DMS 273 (cell line): ENCODE measurements at regions not wholly inside any gene's neighbourhood (a gene's known extent, or its start where the extent isn't known, plus 50 kb on each side); places are given as distances from the start of the nearest gene placed in this dataset.
"Not testable (repeated sequence)": the region's sequence is repeated elsewhere in the genome, so short reads cannot be mapped to it uniquely, and the experiment has no call there.

Source experiments
- DNase-seq: peaks from one replicate; lab custom pipeline; 2025; ENCODE audit not compliant: unreplicated experiment; lab: John Stamatoyannopoulos, UW

- DNase-seq = no peak
Observed at GRCh38 chr7:93048136-93048930, 69.4 kb downstream of the SAMD9 start.

- no peak for DNase-seq
Observed at GRCh38 chr7:93047514-93048099, 70.2 kb downstream of the SAMD9 start.

- DNase-seq = no peak
Observed at GRCh38 chr7:93046641-93047040, 71.1 kb downstream of the SAMD9 start.

GRCh38 chr7:93044147-93044810 lies 73.5 kb downstream of the SAMD9 start:
- no peak for DNase-seq

- DNase-seq = peak; percentile 72
Observed at GRCh38 chr7:93043385-93043985, 74.3 kb downstream of the SAMD9 start.

GRCh38 chr7:93040355-93040754 lies 77.4 kb downstream of the SAMD9 start:
- DNase-seq = no peak

- no peak for DNase-seq
Observed at GRCh38 chr7:93039786-93040185, 78.0 kb downstream of the SAMD9 start.

GRCh38 chr7:93039282-93039681 lies 78.5 kb downstream of the SAMD9 start:
- no peak for DNase-seq

GRCh38 chr7:93036807-93037206 lies 81.0 kb downstream of the SAMD9 start:
- no peak for DNase-seq

GRCh38 chr7:93036149-93036640 lies 81.6 kb downstream of the SAMD9 start:
- no peak for DNase-seq

- no peak for DNase-seq
Observed at GRCh38 chr7:93031795-93032194, 86.0 kb downstream of the SAMD9 start.

- no peak for DNase-seq
Observed at GRCh38 chr7:93030605-93031225, 87.1 kb downstream of the SAMD9 start.

- DNase-seq = no peak
Observed at GRCh38 chr7:93029056-93029455, 88.7 kb downstream of the SAMD9 start.

GRCh38 chr7:93028610-93029009 lies 89.2 kb downstream of the SAMD9 start:
- no peak for DNase-seq

- no peak for DNase-seq
Observed at GRCh38 chr7:93027044-93027443, 90.7 kb downstream of the SAMD9 start.

GRCh38 chr7:93026425-93026824 lies 91.4 kb downstream of the SAMD9 start:
- DNase-seq = no peak

- DNase-seq = no peak
Observed at GRCh38 chr7:93025389-93025788, 92.4 kb downstream of the SAMD9 start.

- not testable (repeated sequence) for DNase-seq
Observed at GRCh38 chr7:93022931-93023478, 94.8 kb downstream of the SAMD9 start.

GRCh38 chr7:93021748-93022147 lies 96.0 kb downstream of the SAMD9 start:
- DNase-seq = no peak

- no peak for DNase-seq
Observed at GRCh38 chr7:93018716-93019115, 99.1 kb downstream of the SAMD9 start.
